MM.1S (cell line): ENCODE measurements at regions not wholly inside any gene's neighbourhood (a gene's known extent, or its start where the extent isn't known, plus 50 kb on each side); places are given as distances from the start of the nearest gene placed in this dataset.

Source experiments
- DNase-seq: peaks from one replicate; pipeline ENCODE4 v3.0.0-alpha.2; 2015
- H2AFZ ChIP-seq: fragments of 300-600 bp; sonication (generic); 2 replicates; pipeline ENCODE4 v1.6.0; 2016; ENCODE audit warnings: antibody characterized with exemption, low read length
- H3F3A ChIP-seq: fragments of 300-600 bp; sonication (generic); 2 replicates; pipeline ENCODE4 v1.6.1; 2016; ENCODE audit warnings: mild to moderate bottlenecking, antibody characterized with exemption, low read length, moderate library complexity, mixed read lengths; ENCODE audit not compliant: insufficient read depth
- H3K27ac ChIP-seq: fragments of 300-600 bp; sonication (generic); 2 replicates; pipeline ENCODE4 v1.5.1; 2016; ENCODE audit warnings: mild to moderate bottlenecking, low read length
- H3K27me3 ChIP-seq: fragments of 300-600 bp; sonication (generic); replicated peaks from 2 replicates; pipeline ENCODE4 v1.6.0; 2016; ENCODE audit warnings: low read length; ENCODE audit not compliant: insufficient read depth
- H3K36me3 ChIP-seq: fragments of 300-600 bp; sonication (generic); replicated peaks from 2 replicates; pipeline ENCODE4 v1.6.1; 2016; ENCODE audit warnings: mild to moderate bottlenecking, low read length, mixed read lengths; ENCODE audit not compliant: insufficient read depth
- H3K4me1 ChIP-seq: fragments of 300-600 bp; sonication (generic); 2 replicates; pipeline ENCODE4 v1.6.1; 2016; ENCODE audit warnings: low read length, mixed read lengths
- H3K4me2 ChIP-seq: fragments of 300-600 bp; sonication (generic); 2 replicates; pipeline ENCODE4 v1.6.0; 2016; ENCODE audit warnings: low read depth, low read length
- H3K4me3 ChIP-seq: fragments of 300-600 bp; sonication (generic); 2 replicates; pipeline ENCODE4 v1.5.1; 2016; ENCODE audit warnings: low read length, mixed read lengths
- H3K79me2 ChIP-seq: fragments of 300-600 bp; sonication (generic); 2 replicates; pipeline ENCODE4 v1.6.1; 2016; ENCODE audit warnings: mixed run types, low read length, mixed read lengths
- H3K9ac ChIP-seq: fragments of 300-600 bp; sonication (generic); 2 replicates; pipeline ENCODE4 v1.6.1; 2016; ENCODE audit warnings: low read length, mixed read lengths
- H3K9me2 ChIP-seq: fragments of 300-600 bp; sonication (generic); replicated peaks from 2 replicates; pipeline ENCODE4 v1.6.1; 2016; ENCODE audit warnings: mild to moderate bottlenecking, low read length, mixed read lengths; ENCODE audit not compliant: insufficient read depth
- H3K9me3 ChIP-seq: fragments of 300-600 bp; sonication (generic); replicated peaks from 2 replicates; pipeline ENCODE4 v1.6.1; 2016; ENCODE audit warnings: mild to moderate bottlenecking, low read length, mixed read lengths; ENCODE audit not compliant: insufficient read depth
- H4K20me1 ChIP-seq: fragments of 300-600 bp; sonication (generic); 2 replicates; pipeline ENCODE4 v1.6.1; 2016; ENCODE audit warnings: mild to moderate bottlenecking, low read length, moderate library complexity, mixed read lengths; ENCODE audit not compliant: insufficient read depth
- EZH2 ChIP-seq: fragments of 300-600 bp; sonication (generic); optimal IDR thresholded peaks from 2 replicates; pipeline ENCODE3; 2017; ENCODE audit warnings: low read depth, mild to moderate bottlenecking, antibody characterized with exemption, low read length, mixed read lengths
- EZH2phosphoT487 ChIP-seq: fragments of 300-600 bp; sonication (generic); IDR thresholded peaks from 2 replicates; pipeline ENCODE4 v1.6.1; 2018; ENCODE audit warnings: antibody characterized with exemption, low read length
- TF ChIP-seq, protein P1 (sequence below): fragments of 300-600 bp; sonication (generic); IDR thresholded peaks from 2 replicates; pipeline ENCODE4 v1.5.1; 2016; ENCODE audit warnings: antibody characterized with exemption, low read length, mixed read lengths

DNA sequence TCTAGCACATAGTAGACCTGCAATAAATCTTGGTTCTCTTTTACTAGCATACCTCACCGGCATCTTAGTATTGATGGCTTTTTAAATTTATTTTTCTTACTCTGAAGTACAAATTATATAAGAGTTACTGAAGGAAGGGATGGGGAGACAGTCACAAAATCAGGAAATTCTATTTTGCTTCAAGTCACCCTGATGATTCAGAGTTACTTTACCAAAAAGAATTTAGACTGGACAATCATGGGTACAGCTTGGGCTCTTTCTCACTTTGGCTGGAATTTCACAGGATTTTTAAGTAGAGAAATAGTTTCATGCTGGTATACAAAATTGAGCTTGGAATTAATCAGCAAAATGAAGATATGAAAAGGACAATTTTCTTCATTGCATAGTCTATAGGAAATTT, 919.2 kb downstream of the METTL15 start:
- no peaks in the 10 kb centered on the region for H3K9me3 ChIP-seq
- no peak overlapping the region for H3K4me2 ChIP-seq
- no peak overlapping the region for H3K4me3 ChIP-seq
- no peaks in the 10 kb centered on the region for H3K4me1 ChIP-seq
- no peaks in the 10 kb centered on the region; the same call in 1 of the 2 replicates for H3K9me2 ChIP-seq
- H3F3A ChIP-seq, result no peaks in the 10 kb centered on the region
- no peak for DNase-seq
- no peaks in the 10 kb centered on the region for H3K27me3 ChIP-seq
- H3K9ac ChIP-seq, result no peak overlapping the region
- TF ChIP-seq, protein P1, sequence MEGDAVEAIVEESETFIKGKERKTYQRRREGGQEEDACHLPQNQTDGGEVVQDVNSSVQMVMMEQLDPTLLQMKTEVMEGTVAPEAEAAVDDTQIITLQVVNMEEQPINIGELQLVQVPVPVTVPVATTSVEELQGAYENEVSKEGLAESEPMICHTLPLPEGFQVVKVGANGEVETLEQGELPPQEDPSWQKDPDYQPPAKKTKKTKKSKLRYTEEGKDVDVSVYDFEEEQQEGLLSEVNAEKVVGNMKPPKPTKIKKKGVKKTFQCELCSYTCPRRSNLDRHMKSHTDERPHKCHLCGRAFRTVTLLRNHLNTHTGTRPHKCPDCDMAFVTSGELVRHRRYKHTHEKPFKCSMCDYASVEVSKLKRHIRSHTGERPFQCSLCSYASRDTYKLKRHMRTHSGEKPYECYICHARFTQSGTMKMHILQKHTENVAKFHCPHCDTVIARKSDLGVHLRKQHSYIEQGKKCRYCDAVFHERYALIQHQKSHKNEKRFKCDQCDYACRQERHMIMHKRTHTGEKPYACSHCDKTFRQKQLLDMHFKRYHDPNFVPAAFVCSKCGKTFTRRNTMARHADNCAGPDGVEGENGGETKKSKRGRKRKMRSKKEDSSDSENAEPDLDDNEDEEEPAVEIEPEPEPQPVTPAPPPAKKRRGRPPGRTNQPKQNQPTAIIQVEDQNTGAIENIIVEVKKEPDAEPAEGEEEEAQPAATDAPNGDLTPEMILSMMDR, result no peak
- TF ChIP-seq EZH2phosphoT487, result no peak
- TF ChIP-seq EZH2, result no peak
- no peak overlapping the region for H3K27ac ChIP-seq
- H2AFZ ChIP-seq, result no peak overlapping the region
- no peaks in the 10 kb centered on the region for H4K20me1 ChIP-seq
- no peaks in the 10 kb centered on the region for H3K36me3 ChIP-seq
- H3K79me2 ChIP-seq, result no peaks in the 10 kb centered on the region

DNA sequence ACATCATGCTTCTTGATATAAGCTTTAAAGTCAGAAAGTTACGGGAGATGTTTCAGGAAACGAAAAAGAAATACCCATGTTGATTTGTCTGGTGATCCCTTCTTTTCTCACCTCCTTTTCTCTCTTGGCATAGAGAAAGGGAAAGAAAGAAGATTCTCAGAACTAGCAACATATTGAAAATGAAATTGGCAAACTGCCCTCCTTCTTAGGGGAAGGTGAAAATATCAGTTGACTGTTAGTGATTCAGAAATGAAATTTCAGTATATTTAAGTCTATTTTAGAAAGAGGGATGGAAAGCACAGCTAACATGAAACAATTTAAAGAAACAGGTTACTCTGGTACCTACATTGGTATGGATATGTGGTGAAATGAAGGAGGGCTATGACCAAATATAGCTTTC, 918.1 kb downstream of the METTL15 start:
- Histone ChIP-seq H3K9me2 (no peaks in the 10 kb centered on the region), H3K36me3 (no peaks in the 10 kb centered on the region), H3K9me3 (no peaks in the 10 kb centered on the region), H3K27ac (no peak overlapping the region), H2AFZ (no peak overlapping the region), H3K79me2 (no peaks in the 10 kb centered on the region), H3K4me2 (no peak overlapping the region), H3K4me1 (no peaks in the 10 kb centered on the region), H4K20me1 (no peaks in the 10 kb centered on the region), H3F3A (no peaks in the 10 kb centered on the region), H3K9ac (no peak overlapping the region), H3K27me3 (no peaks in the 10 kb centered on the region), H3K4me3 (no peak overlapping the region)
- TF ChIP-seq EZH2phosphoT487, result no peak
- TF ChIP-seq, protein P1, result no peak
- TF ChIP-seq EZH2, result no peak
- DNase-seq, result no peak

DNA sequence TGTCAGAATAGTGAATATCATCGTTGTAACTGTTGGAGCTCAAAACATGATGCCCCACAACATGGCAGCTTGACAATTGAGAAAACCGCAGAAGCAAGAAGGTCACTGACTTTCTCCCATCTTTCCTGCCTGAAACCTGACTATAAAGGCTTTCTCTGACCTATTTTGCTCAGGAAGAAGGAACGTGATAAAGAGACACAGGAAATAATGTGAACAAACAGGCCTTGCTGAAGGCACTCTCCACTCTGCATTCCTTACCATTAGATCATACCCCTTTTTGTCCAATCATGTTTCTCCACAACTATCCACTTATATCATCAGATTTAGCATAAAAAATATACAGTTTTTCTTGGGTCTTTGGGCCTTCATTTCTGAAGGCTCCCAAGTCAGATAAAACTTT, 916.8 kb downstream of the METTL15 start:
- Histone ChIP-seq H3K4me1 (no peaks in the 10 kb centered on the region), H3K9ac (no peak overlapping the region), H3K4me3 (no peak overlapping the region), H3K27ac (no peak overlapping the region), H3K9me2 (no peaks in the 10 kb centered on the region), H3K79me2 (no peaks in the 10 kb centered on the region), H3K4me2 (no peak overlapping the region), H3F3A (no peaks in the 10 kb centered on the region), H3K9me3 (no peaks in the 10 kb centered on the region), H4K20me1 (no peaks in the 10 kb centered on the region), H3K27me3 (no peaks in the 10 kb centered on the region), H3K36me3 (no peaks in the 10 kb centered on the region), H2AFZ (no peak overlapping the region)
- no peak for DNase-seq
- TF ChIP-seq EZH2phosphoT487, result no peak
- TF ChIP-seq EZH2, result no peak
- TF ChIP-seq, protein P1, result no peak

DNA sequence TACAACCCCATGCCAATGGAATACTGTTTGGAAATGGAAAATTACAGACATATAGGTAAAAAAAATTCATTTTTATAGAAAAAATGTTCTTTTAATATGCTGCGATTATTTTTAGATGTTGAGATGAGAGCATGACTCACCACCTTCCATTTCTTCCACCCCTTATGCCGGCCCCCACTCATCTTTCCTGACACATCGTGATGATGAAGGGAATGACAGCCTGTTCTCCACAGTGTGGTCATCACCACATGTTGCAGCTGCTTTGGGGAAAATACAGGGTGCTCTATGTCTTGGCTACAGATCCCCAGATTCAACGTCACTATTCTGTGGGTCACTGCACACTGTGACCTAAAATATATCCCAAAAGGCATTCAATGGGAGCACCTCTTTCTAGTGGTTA, 916.2 kb downstream of the METTL15 start:
- H3K9me3 ChIP-seq, result no peaks in the 10 kb centered on the region
- no peak overlapping the region for H3K27ac ChIP-seq
- no peaks in the 10 kb centered on the region for H3K4me1 ChIP-seq
- H2AFZ ChIP-seq, result no peak overlapping the region
- H4K20me1 ChIP-seq, result no peaks in the 10 kb centered on the region
- H3K4me2 ChIP-seq, result no peak overlapping the region
- no peak overlapping the region for H3K4me3 ChIP-seq
- no peaks in the 10 kb centered on the region for H3F3A ChIP-seq
- H3K9me2 ChIP-seq, result no peaks in the 10 kb centered on the region
- H3K36me3 ChIP-seq, result no peaks in the 10 kb centered on the region
- no peak for DNase-seq
- H3K79me2 ChIP-seq, result no peaks in the 10 kb centered on the region
- H3K27me3 ChIP-seq, result no peaks in the 10 kb centered on the region
- no peak for TF ChIP-seq EZH2
- no peak for TF ChIP-seq EZH2phosphoT487
- TF ChIP-seq, protein P1, result no peak
- H3K9ac ChIP-seq, result no peak overlapping the region
